Endothelial cell of umbilical vein (primary cell): ENCODE measurements at regions not wholly inside any gene's neighbourhood (a gene's known extent, or its start where the extent isn't known, plus 50 kb on each side); places are given as distances from the start of the nearest gene placed in this dataset.

ENCODE experiments used
- BruUV-seq: library from RNA; stranded (reverse); fragments of 400-500 nt; replicated peaks from 2 replicates; lab custom pipeline; 2021; lab: Mats Ljungman, UMichigan
- CTCF ChIA-PET: fragments of 300-600, 350-600 bp; sonication (Branson Sonifier 250); formaldehyde crosslinking; loops from one replicate; lab custom pipeline; 2021; ENCODE audit warnings: antibody characterized with exemption, inconsistent platforms; lab: Charles Lee
- POLR2A ChIA-PET: fragments of 300-600, 350-600 bp; sonication (Branson Sonifier 250); formaldehyde crosslinking; loops from one replicate; lab custom pipeline; 2021; ENCODE audit warnings: antibody characterized with exemption, inconsistent platforms; lab: Charles Lee
- DNase-seq: peaks from one replicate; pipeline ENCODE4 v3.0.0-alpha.2; 2011; ENCODE audit warnings: low read depth, low spot score
- FAIRE-seq: peaks from 2 replicates; lab custom pipeline; 2011; peaks lifted over from hg19 to GRCh38; lab: Jason Lieb, UNC
- H2AFZ ChIP-seq: 2 replicates; pipeline ENCODE4 v1.6.0; 2012; ENCODE audit warnings: low read depth, low read length, control low read depth, inconsistent platforms
- H3K27ac ChIP-seq: 2 replicates; pipeline ENCODE4 v1.5.1; 2011; ENCODE audit warnings: low read depth, mild to moderate bottlenecking, control low read depth, low read length, moderate library complexity; ENCODE audit not compliant: insufficient read depth
- H3K27me3 ChIP-seq, 2 experiments: 2 replicates each; pipeline versions ENCODE4 v1.6.0 to v1.6.1; 2011; ENCODE audit warnings: low read length in 2 of 2, mixed read lengths in 1 of 2; ENCODE audit not compliant: control insufficient read depth in 2 of 2, insufficient read depth in 2 of 2
- H3K36me3 ChIP-seq, 2 experiments: 2 replicates in 1 of 2; 3 replicates in 1 of 2; pipeline ENCODE4 v1.5.1; 2011; ENCODE audit warnings: low read length in 2 of 2, mild to moderate bottlenecking in 1 of 2, moderate library complexity in 1 of 2; ENCODE audit not compliant: control insufficient read depth in 2 of 2, insufficient read depth in 2 of 2; ENCODE audit errors: extremely low read depth in 1 of 2
- H3K4me1 ChIP-seq: 3 replicates; pipeline ENCODE4 v1.5.1; 2011; ENCODE audit warnings: mild to moderate bottlenecking, low read length; ENCODE audit not compliant: control insufficient read depth, insufficient read depth; ENCODE audit errors: extremely low read depth
- H3K4me2 ChIP-seq: 2 replicates; pipeline ENCODE4 v1.6.1; 2011; ENCODE audit warnings: low read length, control low read depth, mixed read lengths; ENCODE audit not compliant: insufficient read depth
- H3K4me3 ChIP-seq, 3 experiments: fragments of 200-600 bp in 1 of 3; sonication (generic), shearing (Covaris generic) in 1 of 3; replicated peaks in 1 of 3; 2 replicates each; pipeline ENCODE4 v1.5.1; 2011 to 2016; ENCODE audit warnings: control low read depth in 3 of 3, low read length in 3 of 3, mild to moderate bottlenecking in 2 of 3, inconsistent platforms in 1 of 3, low read depth in 1 of 3, moderate library complexity in 1 of 3; ENCODE audit not compliant: insufficient read depth in 1 of 3
- H3K79me2 ChIP-seq: 2 replicates; pipeline ENCODE4 v1.6.0; 2012; ENCODE audit warnings: low read length, inconsistent platforms; ENCODE audit not compliant: control insufficient read depth, insufficient read depth
- H3K9ac ChIP-seq: replicated peaks from 2 replicates; pipeline ENCODE3; 2011; ENCODE audit warnings: low read length, control low read depth; ENCODE audit not compliant: insufficient read depth; ENCODE audit errors: extremely low read depth
- H3K9me1 ChIP-seq: replicated peaks from 3 replicates; pipeline ENCODE4 v1.6.0; 2011; ENCODE audit warnings: mild to moderate bottlenecking, low read length; ENCODE audit not compliant: control insufficient read depth, insufficient read depth; ENCODE audit errors: extremely low read depth
- H3K9me3 ChIP-seq: replicated peaks from 2 replicates; pipeline ENCODE4 v1.5.1; 2012; ENCODE audit warnings: low read length, inconsistent platforms; ENCODE audit not compliant: control insufficient read depth, insufficient read depth
- H4K20me1 ChIP-seq: replicated peaks from 2 replicates; pipeline ENCODE3; 2011; ENCODE audit warnings: mild to moderate bottlenecking, low read length; ENCODE audit not compliant: control insufficient read depth, insufficient read depth; ENCODE audit errors: extremely low read depth
- CTCF ChIP-seq, 2 donors: IDR thresholded peaks; 1 replicate in 1 of 2; 2 replicates in 1 of 2; pipeline ENCODE4 v1.5.1; 2011; ENCODE audit warnings: low read length in 2 of 2, mild to moderate bottlenecking in 2 of 2, moderate library complexity in 2 of 2, control low read depth in 1 of 2, inconsistent platforms in 1 of 2, low read depth in 1 of 2; ENCODE audit not compliant: insufficient read depth in 1 of 2; ENCODE audit errors: extremely low read depth in 1 of 2
- EZH2 ChIP-seq: IDR thresholded peaks from 2 replicates; pipeline ENCODE4 v1.6.1; 2012; ENCODE audit warnings: borderline replicate concordance, low read depth, mild to moderate bottlenecking, moderate library complexity, low read length, inconsistent platforms; ENCODE audit not compliant: severe bottlenecking
- FOS ChIP-seq: IDR thresholded peaks from 2 replicates; pipeline ENCODE4 v1.6.1; 2011; ENCODE audit warnings: mild to moderate bottlenecking, low read length, moderate library complexity, borderline replicate concordance; ENCODE audit not compliant: insufficient read depth
- GATA2 ChIP-seq: IDR thresholded peaks from 2 replicates; pipeline ENCODE4 v1.7.0; 2011; ENCODE audit warnings: low read depth, mild to moderate bottlenecking, moderate library complexity, mixed read lengths, low read length; ENCODE audit not compliant: insufficient read length, insufficient read depth
- JUN ChIP-seq: IDR thresholded peaks from 2 replicates; pipeline ENCODE4 v1.6.1; 2011; ENCODE audit warnings: borderline replicate concordance, low read depth; ENCODE audit not compliant: insufficient read length, insufficient read depth
- MAX ChIP-seq: IDR thresholded peaks from 2 replicates; pipeline ENCODE4 v1.6.1; 2011; ENCODE audit not compliant: insufficient read depth, insufficient read length
- MYC ChIP-seq: IDR thresholded peaks from one replicate; pipeline ENCODE4 v1.6.1; 2011; ENCODE audit warnings: mild to moderate bottlenecking, low read depth, low read length
- POLR2A ChIP-seq: IDR thresholded peaks from 2 replicates; pipeline ENCODE4 v1.6.1; 2012; ENCODE audit warnings: low read depth, mild to moderate bottlenecking, control low read depth, low read length
- POLR2AphosphoS5 ChIP-seq: IDR thresholded peaks from 2 replicates; pipeline ENCODE4 v1.6.1; 2012; ENCODE audit warnings: low read depth, mild to moderate bottlenecking, control low read depth, low read length, moderate library complexity; ENCODE audit not compliant: insufficient read depth
- dilution Hi-C: fragments of 300-500 bp; cut with MboI; formaldehyde crosslinking; loops from one replicate; pipeline ENCODE4 v1.15.0; 2019; ENCODE audit warnings: low sequenced_read_pairs; ENCODE audit not compliant: extremely low pct_ligation_motif_present
- intact Hi-C: fragments of 100-400 bp; cut with micrococcal nuclease; formaldehyde crosslinking; loops from one replicate; pipeline ENCODE4 v1.10.0; 2022

GRCh38 chr10:57925045-57925444, 342.6 kb downstream of the IPMK start:
- Histone ChIP-seq H3K27me3 (no peaks in the 10 kb centered on the region), H3K9me1 (no peaks in the 10 kb centered on the region), H3K27ac (no peak overlapping the region), H3K79me2 (no peaks in the 10 kb centered on the region), H2AFZ (no peak overlapping the region), H3K36me3 (no peaks in the 10 kb centered on the region), H3K4me1 (no peaks in the 10 kb centered on the region), H3K9me3 (no peaks in the 10 kb centered on the region), H3K9ac (no peak overlapping the region), H3K4me3 (no peak overlapping the region), H3K4me2 (no peak overlapping the region), H4K20me1 (no peaks in the 10 kb centered on the region)
- POLR2A ChIA-PET, result no interaction called here
- no peak for TF ChIP-seq CTCF (IDR thresholded peaks at IDR 0.05; ENCODE audit: extremely low read depth in 1 of 2, insufficient read depth in 1 of 2, low read depth in 1 of 2, low read length in 2 of 2)
- TF ChIP-seq POLR2A, result no peak
- TF ChIP-seq POLR2AphosphoS5, result no peak
- no peak for TF ChIP-seq GATA2
- TF ChIP-seq FOS, result no peak
- no peak for TF ChIP-seq JUN
- FAIRE-seq, result no peak
- BruUV-seq, result no TSS peak
- no peak for DNase-seq
- CTCF ChIA-PET, result no interaction called here
- intact Hi-C loops, result no loop called here
- dilution Hi-C loops, result no loop called here

GRCh38 chr10:57921140-57921539, 346.6 kb downstream of the IPMK start:
- no peak overlapping the region for H2AFZ ChIP-seq
- H3K9me3 ChIP-seq, result no peaks in the 10 kb centered on the region
- H3K27me3 ChIP-seq, result no peaks in the 10 kb centered on the region
- H3K36me3 ChIP-seq, result no peaks in the 10 kb centered on the region
- H3K79me2 ChIP-seq, result no peaks in the 10 kb centered on the region
- dilution Hi-C loops (no loop called here), intact Hi-C loops (no loop called here)
- FAIRE-seq (no peak), DNase-seq (no peak)
- no peaks in the 10 kb centered on the region for H3K9me1 ChIP-seq
- no peaks in the 10 kb centered on the region for H3K4me1 ChIP-seq
- CTCF ChIA-PET, result no interaction called here
- H3K4me2 ChIP-seq, result no peak overlapping the region
- no peaks in the 10 kb centered on the region for H4K20me1 ChIP-seq
- no peak overlapping the region for H3K9ac ChIP-seq
- POLR2A ChIA-PET, result no interaction called here
- BruUV-seq, result no TSS peak
- TF ChIP-seq POLR2AphosphoS5 (no peak), MAX (no peak), EZH2 (no peak), FOS (no peak), GATA2 (no peak), CTCF (IDR thresholded peaks at IDR 0.05; ENCODE audit: extremely low read depth in 1 of 2, insufficient read depth in 1 of 2, low read depth in 1 of 2, low read length in 2 of 2) (no peak), MYC (no peak), JUN (no peak), POLR2A (no peak)
- H3K4me3 ChIP-seq, result no peak overlapping the region
- H3K27ac ChIP-seq, result no peak overlapping the region
